Prostate gland (tissue), 2 donors: ENCODE measurements at regions not wholly inside any gene's neighbourhood (a gene's known extent, or its start where the extent isn't known, plus 50 kb on each side); places are given as distances from the start of the nearest gene placed in this dataset.

Experiments used
- CTCF ChIP-seq, 4 experiments: fragments of 200-600 bp in 2 of 4; fragments of 450-650 bp in 2 of 4; sonication (generic) in 2 of 4; IDR thresholded peaks; 1 replicate in 3 of 4; 2 replicates in 1 of 4; pipeline ENCODE4 v1.5.1; 2016 to 2019; ENCODE audit warnings: antibody characterized with exemption in 4 of 4, mild to moderate bottlenecking in 2 of 4, moderate library complexity in 2 of 4
- POLR2A ChIP-seq: fragments of 450-650 bp; IDR thresholded peaks from one replicate; pipeline ENCODE4 v1.6.1; 2016; ENCODE audit warnings: antibody characterized with exemption, mild to moderate bottlenecking

- TF ChIP-seq POLR2A (no peak), CTCF (IDR thresholded peaks at IDR 0.05) (no peak)
Observed at GRCh38 chr22:47571616-47572015, 809.2 kb downstream of the TBC1D22A start.
